ENCODE measurements at regions not wholly inside any gene's neighbourhood (a gene's known extent, or its start where the extent isn't known, plus 50 kb on each side); places are given as distances from the start of the nearest gene placed in this dataset.

DNA sequence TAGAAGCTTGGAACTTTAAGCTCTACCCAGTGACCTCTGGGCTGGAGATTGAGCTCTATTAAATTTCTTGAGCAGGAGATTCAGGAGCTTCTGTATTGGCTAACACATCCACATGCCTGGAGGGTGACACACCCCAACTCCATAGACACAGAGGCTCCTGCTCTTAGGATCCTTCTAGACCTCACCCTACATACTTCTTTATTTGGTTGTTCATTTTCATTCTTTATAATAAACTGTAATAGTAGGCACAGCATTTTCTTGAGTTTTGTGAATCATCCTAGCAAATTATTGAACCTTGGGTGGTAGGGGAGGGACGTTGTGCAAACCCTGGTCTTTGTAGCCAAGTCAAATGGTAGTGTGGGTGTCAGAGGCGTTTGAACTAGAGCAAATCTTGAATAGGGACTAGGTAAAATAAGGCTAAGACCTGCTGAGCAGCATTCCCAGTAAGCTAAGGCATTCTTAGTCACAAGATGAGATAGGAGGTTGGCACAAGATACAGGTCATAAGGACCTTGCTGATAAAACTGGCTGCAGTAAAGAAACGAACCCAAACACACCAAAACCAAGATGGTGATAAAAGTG lies 323.8 kb upstream of the GALNT5 start:
- TF ChIP-seq ZFX (IDR thresholded peaks at IDR 0.05; ENCODE audit: borderline replicate concordance) (no peak), CTCF (IDR thresholded peaks at IDR 0.05) (no peak)
- no peak overlapping the region for H3K27ac ChIP-seq

DNA sequence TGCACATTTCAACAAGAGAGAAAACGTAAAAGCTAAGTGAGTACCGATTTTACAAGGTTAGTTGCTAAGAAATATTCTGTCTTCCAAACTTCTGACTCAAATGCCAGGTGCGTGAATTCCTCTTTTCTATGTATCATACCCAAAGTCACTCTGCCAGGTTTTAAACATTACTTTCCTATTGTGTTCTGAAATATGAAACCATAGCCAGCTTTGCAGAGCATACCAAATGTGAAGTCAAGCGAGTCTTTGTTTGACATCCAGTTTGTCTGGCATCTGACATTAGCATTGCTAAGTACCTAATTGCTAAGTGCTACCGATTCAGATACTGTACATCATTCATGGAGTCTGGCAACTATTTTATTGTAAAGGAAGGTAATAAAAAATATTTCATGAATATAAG lies 321.9 kb upstream of the GALNT5 start:
- no peak overlapping the region for H3K27ac ChIP-seq
- TF ChIP-seq CTCF (IDR thresholded peaks at IDR 0.05) (no peak), ZFX (IDR thresholded peaks at IDR 0.05; ENCODE audit: borderline replicate concordance) (no peak)

DNA sequence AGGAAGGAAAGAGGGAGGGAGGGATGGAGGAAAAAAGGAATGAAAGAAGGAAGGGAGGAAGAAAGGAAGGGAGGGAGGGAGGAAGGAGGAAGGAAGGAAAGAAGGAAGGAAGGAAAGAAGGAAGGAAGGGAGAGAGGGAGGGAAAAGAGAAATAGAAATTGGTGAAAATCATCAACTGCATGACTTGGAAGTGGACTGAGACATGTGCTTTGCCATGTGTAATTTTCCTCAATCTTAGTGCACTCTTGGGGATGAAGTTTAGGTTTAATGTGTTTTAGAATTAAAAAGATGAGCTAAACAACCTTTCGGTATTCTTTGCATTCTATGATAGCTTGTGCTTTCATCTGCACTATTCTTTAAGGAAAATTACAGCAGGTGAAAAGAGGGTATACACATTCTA lies 320.1 kb upstream of the GALNT5 start:
- TF ChIP-seq CTCF (IDR thresholded peaks at IDR 0.05) (no peak), ZFX (IDR thresholded peaks at IDR 0.05; ENCODE audit: borderline replicate concordance) (no peak)
- no peak overlapping the region for H3K27ac ChIP-seq

DNA sequence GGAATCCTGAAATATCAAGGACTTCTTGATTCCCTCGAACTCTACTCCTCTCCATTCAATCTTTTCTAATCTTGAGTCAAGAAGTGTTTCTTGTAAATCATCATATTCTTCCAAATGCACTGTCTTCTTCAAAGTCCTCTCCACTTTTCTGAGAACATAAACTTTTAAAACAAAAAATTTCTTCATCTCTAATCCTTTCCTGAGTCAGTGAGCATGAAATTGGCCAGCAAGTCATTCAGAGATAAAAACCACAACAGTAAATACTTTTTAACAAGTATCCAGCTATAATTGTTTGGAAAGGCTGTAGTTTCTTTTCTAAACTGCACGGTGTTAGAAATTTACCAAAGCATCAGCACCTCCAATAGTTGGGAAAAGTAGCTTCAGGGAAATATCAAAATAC lies 312.6 kb upstream of the GALNT5 start:
- no peak overlapping the region for H3K27ac ChIP-seq
- TF ChIP-seq ZFX (IDR thresholded peaks at IDR 0.05; ENCODE audit: borderline replicate concordance): no peak
- no peak for TF ChIP-seq CTCF (IDR thresholded peaks at IDR 0.05)

DNA sequence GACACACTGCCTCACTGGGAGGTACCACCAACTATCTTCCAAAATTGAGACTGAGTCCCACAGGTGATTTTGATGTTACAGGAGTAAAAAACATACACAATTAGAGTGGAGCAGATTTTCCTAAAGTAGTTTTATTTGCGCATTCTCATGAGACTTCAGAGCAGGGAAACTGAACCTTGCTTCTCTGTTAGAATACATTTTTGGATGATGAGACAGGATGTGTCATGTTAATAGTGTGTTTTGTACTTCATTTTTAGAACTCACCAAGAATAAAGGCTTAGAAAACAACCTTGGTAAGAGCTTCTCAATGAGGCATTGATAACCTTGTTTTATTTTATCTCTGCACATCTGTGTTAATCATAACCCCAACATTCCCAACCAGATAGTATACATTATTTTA lies 310.2 kb upstream of the GALNT5 start:
- H3K27ac ChIP-seq: no peak overlapping the region
- TF ChIP-seq CTCF (IDR thresholded peaks at IDR 0.05) (no peak), ZFX (IDR thresholded peaks at IDR 0.05; ENCODE audit: borderline replicate concordance) (no peak)

GRCh38 chr2:156955701-156956100 lies 301.8 kb upstream of the GALNT5 start:
- H3K27ac ChIP-seq: no peak overlapping the region
- no peak for TF ChIP-seq ZFX (IDR thresholded peaks at IDR 0.05; ENCODE audit: borderline replicate concordance)

DNA sequence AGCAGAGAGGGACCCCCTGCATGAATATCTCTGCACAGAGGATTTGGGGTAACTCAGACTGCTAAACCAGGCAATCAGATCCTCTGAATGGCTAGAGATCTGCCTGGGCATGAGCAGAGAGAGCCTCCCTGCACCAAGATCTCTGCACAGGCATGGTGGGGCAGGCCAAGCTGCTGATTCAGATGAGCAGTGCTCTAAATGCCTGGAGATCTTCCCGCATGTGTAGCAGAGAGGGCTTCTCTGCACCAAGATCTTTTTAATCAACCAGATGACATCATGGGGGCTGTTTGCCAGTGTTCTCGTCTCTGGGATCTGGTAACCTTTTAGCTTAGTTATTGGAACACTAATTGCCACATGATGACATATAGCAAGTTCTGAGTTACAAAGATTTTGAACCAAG lies 301.3 kb upstream of the GALNT5 start:
- no peak overlapping the region for H3K27ac ChIP-seq
- TF ChIP-seq ZFX (IDR thresholded peaks at IDR 0.05; ENCODE audit: borderline replicate concordance): no peak
- no peak for TF ChIP-seq CTCF (IDR thresholded peaks at IDR 0.05)

GRCh38 chr2:156958374-156958773 lies 299.1 kb upstream of the GALNT5 start:
- no peak overlapping the region for H3K27ac ChIP-seq
- TF ChIP-seq ZFX (IDR thresholded peaks at IDR 0.05; ENCODE audit: borderline replicate concordance): no peak
- TF ChIP-seq CTCF (IDR thresholded peaks at IDR 0.05): no peak

Data from 22Rv1 (cell line).